ENCODE measurements at regions not wholly inside any gene's neighbourhood (a gene's known extent, or its start where the extent isn't known, plus 50 kb on each side); places are given as distances from the start of the nearest gene placed in this dataset.

GRCh38 chr2:220188031-220188430 lies 560.6 kb downstream of the SLC4A3 start:
- TF ChIP-seq CTCF (IDR thresholded peaks at IDR 0.05) (no peak), POLR2A (IDR thresholded peaks at IDR 0.05) (no peak)

Measured in thyroid gland (tissue), 4 donors.